Liver (tissue), 8 donors: ENCODE measurements at regions not wholly inside any gene's neighbourhood (a gene's known extent, or its start where the extent isn't known, plus 50 kb on each side); places are given as distances from the start of the nearest gene placed in this dataset.

Experiments used
- DNase-seq: peaks from one replicate; pipeline ENCODE4 v3.0.0-alpha.2; 2017; ENCODE audit warnings: low spot score
- H3K27ac ChIP-seq, 2 donors: one replicate each; pipeline ENCODE4 v1.7.0; 2013; ENCODE audit warnings: inconsistent platforms in 2 of 2, low read length in 2 of 2, control low read depth in 1 of 2, low read depth in 1 of 2, mild to moderate bottlenecking in 1 of 2
- H3K27me3 ChIP-seq, 4 donors: one replicate each; pipeline versions ENCODE4 v1.6.1 to v1.7.0; 2013; ENCODE audit warnings: low read length in 3 of 4, inconsistent platforms in 1 of 4, mild to moderate bottlenecking in 1 of 4, moderate library complexity in 1 of 4; ENCODE audit not compliant: control insufficient read depth in 4 of 4, insufficient read depth in 4 of 4
- H3K36me3 ChIP-seq, 4 donors: one replicate each; pipeline versions ENCODE4 v1.6.1 to v1.7.0; 2013; ENCODE audit warnings: low read length in 3 of 4, mild to moderate bottlenecking in 3 of 4, low read depth in 1 of 4, moderate library complexity in 1 of 4; ENCODE audit not compliant: control insufficient read depth in 4 of 4, insufficient read depth in 3 of 4
- H3K4me1 ChIP-seq, 4 donors: one replicate each; pipeline versions ENCODE4 v1.6.1 to v1.7.0; 2013; ENCODE audit warnings: low read length in 3 of 4, mild to moderate bottlenecking in 3 of 4, moderate library complexity in 1 of 4; ENCODE audit not compliant: control insufficient read depth in 4 of 4, insufficient read depth in 4 of 4
- H3K4me3 ChIP-seq, 3 donors: one replicate each; pipeline versions ENCODE4 v1.6.1 to v1.7.0; 2013; ENCODE audit warnings: low read length in 3 of 3, control low read depth in 1 of 3, low read depth in 1 of 3, mild to moderate bottlenecking in 1 of 3
- H3K9ac ChIP-seq, 2 donors: one replicate each; pipeline ENCODE4 v1.7.0; 2013; ENCODE audit warnings: low read length in 2 of 2, mild to moderate bottlenecking in 2 of 2, moderate library complexity in 2 of 2, control low read depth in 1 of 2, low read depth in 1 of 2
- H3K9me3 ChIP-seq, 4 donors: one replicate each; pipeline versions ENCODE4 v1.6.1 to v1.7.0; 2013; ENCODE audit warnings: low read length in 3 of 4; ENCODE audit not compliant: control insufficient read depth in 4 of 4
- ATF3 ChIP-seq: IDR thresholded peaks from 2 replicates; pipeline ENCODE4 v1.6.1; 2016; ENCODE audit warnings: antibody characterized with exemption
- CTCF ChIP-seq: fragments of 150-350 bp; IDR thresholded peaks from 2 replicates; pipeline ENCODE4 v1.5.1; 2017; ENCODE audit warnings: improper control_type of control experiment, low read depth, low read length; ENCODE audit not compliant: missing input control
- EGR1 ChIP-seq, 2 donors: IDR thresholded peaks; 2 replicates each; pipeline ENCODE4 v1.6.1; 2016 to 2018; ENCODE audit warnings: antibody characterized with exemption in 2 of 2, low read depth in 2 of 2
- FOXA1 ChIP-seq: IDR thresholded peaks from 2 replicates; pipeline ENCODE4 v1.6.1; 2016; ENCODE audit warnings: antibody characterized with exemption
- FOXA2 ChIP-seq: IDR thresholded peaks from 2 replicates; pipeline ENCODE4 v1.6.1; 2016; ENCODE audit warnings: antibody characterized with exemption
- GABPA ChIP-seq, 2 donors: IDR thresholded peaks in 1 of 2; conservative IDR thresholded peaks in 1 of 2; 2 replicates each; pipeline ENCODE4 v1.6.1; 2016; ENCODE audit warnings: antibody characterized with exemption in 2 of 2, mild to moderate bottlenecking in 1 of 2, moderate library complexity in 1 of 2
- HNF4A ChIP-seq, 2 donors: conservative IDR thresholded peaks; 2 replicates each; pipeline ENCODE4 v1.6.1; 2016; ENCODE audit warnings: antibody characterized with exemption in 2 of 2, mild to moderate bottlenecking in 2 of 2
- HNF4G ChIP-seq: IDR thresholded peaks from 2 replicates; pipeline ENCODE4 v1.6.1; 2016; ENCODE audit warnings: antibody characterized with exemption
- JUND ChIP-seq, 2 donors: IDR thresholded peaks; 2 replicates each; pipeline ENCODE4 v1.6.1; 2016; ENCODE audit warnings: antibody characterized with exemption in 2 of 2
- MAX ChIP-seq: IDR thresholded peaks from 2 replicates; pipeline ENCODE4 v1.6.1; 2016; ENCODE audit warnings: antibody characterized with exemption
- NR2F2 ChIP-seq: IDR thresholded peaks from 2 replicates; pipeline ENCODE4 v1.6.1; 2016; ENCODE audit warnings: antibody characterized with exemption
- RAD21 ChIP-seq, 2 donors: IDR thresholded peaks; 2 replicates each; pipeline ENCODE4 v1.6.1; 2016; ENCODE audit warnings: antibody characterized with exemption in 2 of 2, mild to moderate bottlenecking in 2 of 2
- REST ChIP-seq: IDR thresholded peaks from 2 replicates; pipeline ENCODE4 v1.6.1; 2016; ENCODE audit warnings: antibody characterized with exemption, mild to moderate bottlenecking
- RXRA ChIP-seq, 2 donors: IDR thresholded peaks; 2 replicates each; pipeline ENCODE4 v1.6.1; 2017 to 2018; ENCODE audit warnings: antibody characterized with exemption in 2 of 2, mild to moderate bottlenecking in 1 of 2
- SP1 ChIP-seq: IDR thresholded peaks from 2 replicates; pipeline ENCODE4 v1.6.1; 2018; ENCODE audit warnings: antibody characterized with exemption, mild to moderate bottlenecking
- TAF1 ChIP-seq: conservative IDR thresholded peaks from 2 replicates; pipeline ENCODE4 v1.6.1; 2016; ENCODE audit warnings: antibody characterized with exemption, mild to moderate bottlenecking
- YY1 ChIP-seq: IDR thresholded peaks from 2 replicates; pipeline ENCODE4 v1.6.1; 2016; ENCODE audit warnings: antibody characterized with exemption, mild to moderate bottlenecking
- ZBTB33 ChIP-seq: IDR thresholded peaks from 2 replicates; pipeline ENCODE4 v1.6.1; 2016; ENCODE audit warnings: antibody characterized with exemption
- WGBS: extraction: QIAGEN DNeasy Blood & Tissue Kit; methylation state at CpG from one replicate; pipeline ENCODE4 v1.1.7; 2013; 5-methylcytosine and 5-hydroxymethylcytosine counted together
- donor health status: healthy.
- donor health status: healthy.
- donor health status: healthy.
- donor health status: healthy.
- donor health status: healthy.

- H3K4me3 ChIP-seq: no peak overlapping the region
- TF ChIP-seq TAF1: no peak
- TF ChIP-seq GABPA (IDR thresholded peaks at IDR 0.05 in 1 of 2, conservative IDR thresholded peaks at IDR 0.05 in 1 of 2): no peak
- no peak for TF ChIP-seq HNF4G
- TF ChIP-seq MAX: no peak
- no peak for TF ChIP-seq RAD21 (IDR thresholded peaks at IDR 0.05)
- no peak for TF ChIP-seq JUND (IDR thresholded peaks at IDR 0.05)
- no peak for TF ChIP-seq NR2F2
- no peak for TF ChIP-seq YY1
- no peak for TF ChIP-seq ATF3
- peaks cover 0 to 2% (median 0%) of the 10 kb centered on the region in 4 donors for H3K27me3 ChIP-seq
- no peaks in the 10 kb centered on the region for H3K36me3 ChIP-seq
- 88% methylated on average over 7 of the region's 7 CpGs for WGBS
- H3K27ac ChIP-seq: peak overlapping the region; percentile 71 to 83
- peaks cover 6 to 18% (median 13%) of the 10 kb centered on the region in 4 donors for H3K4me1 ChIP-seq
- no peaks in the 10 kb centered on the region for H3K9me3 ChIP-seq
- DNase-seq: no peak
- peak overlapping the region in 1 of 2 donors; percentile 24 for H3K9ac ChIP-seq
Measured at GRCh38 chr15:70475407-70475781, 288.0 kb downstream of the UACA start.

- peaks cover 6 to 20% (median 13%) of the 10 kb centered on the region in 4 donors for H3K4me1 ChIP-seq
- no peak for DNase-seq
- WGBS: 21% methylated on average over 36 of the region's 36 CpGs
- no peaks in the 10 kb centered on the region for H3K36me3 ChIP-seq
- no peaks in the 10 kb centered on the region for H3K9me3 ChIP-seq
- H3K4me3 ChIP-seq: no peak overlapping the region
- peaks cover 0 to 2% (median 0%) of the 10 kb centered on the region in 4 donors for H3K27me3 ChIP-seq
- peak in 1 of 2 donors; percentile 89 for TF ChIP-seq JUND (IDR thresholded peaks at IDR 0.05)
- TF ChIP-seq MAX: peak; percentile 72
- peak; percentile 98 for TF ChIP-seq FOXA1
- TF ChIP-seq SP1: peak; percentile 57
- TF ChIP-seq YY1: peak; percentile 91
- TF ChIP-seq GABPA (IDR thresholded peaks at IDR 0.05 in 1 of 2, conservative IDR thresholded peaks at IDR 0.05 in 1 of 2): no peak
- no peak for TF ChIP-seq ATF3
- peak; percentile 99 for TF ChIP-seq FOXA2
- TF ChIP-seq ZBTB33: peak; percentile 87
- TF ChIP-seq RXRA (IDR thresholded peaks at IDR 0.05): peak; percentile 43 to 94
- peak; percentile 33 to 89 for TF ChIP-seq HNF4A (conservative IDR thresholded peaks at IDR 0.05)
- TF ChIP-seq NR2F2: no peak
- no peak for TF ChIP-seq HNF4G
- TF ChIP-seq REST: peak; percentile 72
- no peak for TF ChIP-seq TAF1
- no peak for TF ChIP-seq CTCF
- peak in 1 of 2 donors; percentile 90 for TF ChIP-seq EGR1 (IDR thresholded peaks at IDR 0.05; ENCODE audit: low read depth in 2 of 2)
- peak; percentile 62 to 66 for TF ChIP-seq RAD21 (IDR thresholded peaks at IDR 0.05)
- peak overlapping the region in 1 of 2 donors; percentile 24 for H3K9ac ChIP-seq
- peak overlapping the region; percentile 71 to 83 for H3K27ac ChIP-seq
Measured at GRCh38 chr15:70474471-70475406, 288.6 kb downstream of the UACA start.
